ENCODE measurements at regions not wholly inside any gene's neighbourhood (a gene's known extent, or its start where the extent isn't known, plus 50 kb on each side); places are given as distances from the start of the nearest gene placed in this dataset.

- no peak overlapping the region for H3K27ac ChIP-seq (ENCODE audit: low read depth in 2 of 2, low read length in 2 of 2)
Observed at GRCh38 chr11:45354976-45355705, 69.0 kb upstream of the SYT13 start.

GRCh38 chr11:45348729-45349128, 62.6 kb upstream of the SYT13 start:
- H3K27me3 ChIP-seq (ENCODE audit: control insufficient read depth in 2 of 2, insufficient read depth in 2 of 2, low read length in 2 of 2): peaks cover 1 to 4% of the 10 kb centered on the region in 2 donors
- no peak overlapping the region for H3K9ac ChIP-seq (ENCODE audit: low read depth in 1 of 2, low read length in 2 of 2)
- no peak overlapping the region for H3K27ac ChIP-seq (ENCODE audit: low read depth in 2 of 2, low read length in 2 of 2)

More at GRCh38 chr11:45354976-45355705, 69.0 kb upstream of the SYT13 start:
- Histone ChIP-seq H3K4me1 (ENCODE audit: control insufficient read depth in 2 of 2, insufficient read depth in 2 of 2, low read length in 2 of 2) (no peaks in the 10 kb centered on the region), H3K27me3 (ENCODE audit: control insufficient read depth in 2 of 2, insufficient read depth in 2 of 2, low read length in 2 of 2) (peaks cover 0 to 2% of the 10 kb centered on the region in 2 donors), H3K36me3 (ENCODE audit: control insufficient read depth in 2 of 2, insufficient read depth in 2 of 2, low read length in 2 of 2) (no peaks in the 10 kb centered on the region), H3K4me3 (ENCODE audit: low read length in 2 of 2) (peak overlapping the region; percentile 51 to 74), H3K9ac (ENCODE audit: low read depth in 1 of 2, low read length in 2 of 2) (peak overlapping the region in 1 of 2 donors; percentile 52), H3K9me3 (ENCODE audit: control insufficient read depth in 2 of 2, low read length in 2 of 2) (no peaks in the 10 kb centered on the region)

GRCh38 chr11:45347348-45348082, 61.4 kb upstream of the SYT13 start:
- H3K27me3 ChIP-seq (ENCODE audit: control insufficient read depth in 2 of 2, insufficient read depth in 2 of 2, low read length in 2 of 2): peaks cover 4% of the 10 kb centered on the region in 2 donors
- H3K9ac ChIP-seq (ENCODE audit: low read depth in 1 of 2, low read length in 2 of 2): no peak overlapping the region
- no peaks in the 10 kb centered on the region for H3K4me1 ChIP-seq (ENCODE audit: control insufficient read depth in 2 of 2, insufficient read depth in 2 of 2, low read length in 2 of 2)
- no peaks in the 10 kb centered on the region for H3K36me3 ChIP-seq (ENCODE audit: control insufficient read depth in 2 of 2, insufficient read depth in 2 of 2, low read length in 2 of 2)
- H3K9me3 ChIP-seq (ENCODE audit: control insufficient read depth in 2 of 2, low read length in 2 of 2): no peaks in the 10 kb centered on the region
- H3K4me3 ChIP-seq (ENCODE audit: low read length in 2 of 2): no peak overlapping the region
- H3K27ac ChIP-seq (ENCODE audit: low read depth in 2 of 2, low read length in 2 of 2): no peak overlapping the region

More at GRCh38 chr11:45348729-45349128, 62.6 kb upstream of the SYT13 start:
- no peaks in the 10 kb centered on the region for H3K9me3 ChIP-seq (ENCODE audit: control insufficient read depth in 2 of 2, low read length in 2 of 2)
- H3K36me3 ChIP-seq (ENCODE audit: control insufficient read depth in 2 of 2, insufficient read depth in 2 of 2, low read length in 2 of 2): no peaks in the 10 kb centered on the region
- no peaks in the 10 kb centered on the region for H3K4me1 ChIP-seq (ENCODE audit: control insufficient read depth in 2 of 2, insufficient read depth in 2 of 2, low read length in 2 of 2)
- no peak overlapping the region for H3K4me3 ChIP-seq (ENCODE audit: low read length in 2 of 2)

GRCh38 chr11:45345491-45345890, 59.4 kb upstream of the SYT13 start:
- Histone ChIP-seq H3K9ac (ENCODE audit: low read depth in 1 of 2, low read length in 2 of 2) (no peak overlapping the region), H3K36me3 (ENCODE audit: control insufficient read depth in 2 of 2, insufficient read depth in 2 of 2, low read length in 2 of 2) (no peaks in the 10 kb centered on the region), H3K27ac (ENCODE audit: low read depth in 2 of 2, low read length in 2 of 2) (no peak overlapping the region), H3K9me3 (ENCODE audit: control insufficient read depth in 2 of 2, low read length in 2 of 2) (no peaks in the 10 kb centered on the region), H3K4me1 (ENCODE audit: control insufficient read depth in 2 of 2, insufficient read depth in 2 of 2, low read length in 2 of 2) (no peaks in the 10 kb centered on the region), H3K4me3 (ENCODE audit: low read length in 2 of 2) (no peak overlapping the region), H3K27me3 (ENCODE audit: control insufficient read depth in 2 of 2, insufficient read depth in 2 of 2, low read length in 2 of 2) (peaks cover 4% of the 10 kb centered on the region in 2 donors)

GRCh38 chr11:45344028-45344427, 57.9 kb upstream of the SYT13 start:
- Histone ChIP-seq H3K27ac (ENCODE audit: low read depth in 2 of 2, low read length in 2 of 2) (no peak overlapping the region), H3K4me3 (ENCODE audit: low read length in 2 of 2) (no peak overlapping the region), H3K9ac (ENCODE audit: low read depth in 1 of 2, low read length in 2 of 2) (no peak overlapping the region), H3K36me3 (ENCODE audit: control insufficient read depth in 2 of 2, insufficient read depth in 2 of 2, low read length in 2 of 2) (no peaks in the 10 kb centered on the region), H3K4me1 (ENCODE audit: control insufficient read depth in 2 of 2, insufficient read depth in 2 of 2, low read length in 2 of 2) (no peaks in the 10 kb centered on the region), H3K27me3 (ENCODE audit: control insufficient read depth in 2 of 2, insufficient read depth in 2 of 2, low read length in 2 of 2) (peaks cover 4% of the 10 kb centered on the region in 2 donors), H3K9me3 (ENCODE audit: control insufficient read depth in 2 of 2, low read length in 2 of 2) (no peaks in the 10 kb centered on the region)

GRCh38 chr11:45343444-45343843, 57.3 kb upstream of the SYT13 start:
- Histone ChIP-seq H3K4me1 (ENCODE audit: control insufficient read depth in 2 of 2, insufficient read depth in 2 of 2, low read length in 2 of 2) (no peaks in the 10 kb centered on the region), H3K36me3 (ENCODE audit: control insufficient read depth in 2 of 2, insufficient read depth in 2 of 2, low read length in 2 of 2) (no peaks in the 10 kb centered on the region), H3K27ac (ENCODE audit: low read depth in 2 of 2, low read length in 2 of 2) (no peak overlapping the region), H3K9ac (ENCODE audit: low read depth in 1 of 2, low read length in 2 of 2) (no peak overlapping the region), H3K4me3 (ENCODE audit: low read length in 2 of 2) (no peak overlapping the region), H3K27me3 (ENCODE audit: control insufficient read depth in 2 of 2, insufficient read depth in 2 of 2, low read length in 2 of 2) (peaks cover 4% of the 10 kb centered on the region in 2 donors), H3K9me3 (ENCODE audit: control insufficient read depth in 2 of 2, low read length in 2 of 2) (no peaks in the 10 kb centered on the region)

- no peaks in the 10 kb centered on the region for H3K4me1 ChIP-seq (ENCODE audit: control insufficient read depth in 2 of 2, insufficient read depth in 2 of 2, low read length in 2 of 2)
- H3K4me3 ChIP-seq (ENCODE audit: low read length in 2 of 2): no peak overlapping the region
- no peaks in the 10 kb centered on the region for H3K9me3 ChIP-seq (ENCODE audit: control insufficient read depth in 2 of 2, low read length in 2 of 2)
- H3K36me3 ChIP-seq (ENCODE audit: control insufficient read depth in 2 of 2, insufficient read depth in 2 of 2, low read length in 2 of 2): no peaks in the 10 kb centered on the region
- peaks cover 4 to 5% of the 10 kb centered on the region in 2 donors for H3K27me3 ChIP-seq (ENCODE audit: control insufficient read depth in 2 of 2, insufficient read depth in 2 of 2, low read length in 2 of 2)
- no peak overlapping the region for H3K27ac ChIP-seq (ENCODE audit: low read depth in 2 of 2, low read length in 2 of 2)
- no peak overlapping the region for H3K9ac ChIP-seq (ENCODE audit: low read depth in 1 of 2, low read length in 2 of 2)
Observed at GRCh38 chr11:45341372-45341771, 55.2 kb upstream of the SYT13 start.

- Histone ChIP-seq H3K9me3 (ENCODE audit: control insufficient read depth in 2 of 2, low read length in 2 of 2) (no peaks in the 10 kb centered on the region), H3K9ac (ENCODE audit: low read depth in 1 of 2, low read length in 2 of 2) (peak overlapping the region in 1 of 2 donors; percentile 5), H3K27me3 (ENCODE audit: control insufficient read depth in 2 of 2, insufficient read depth in 2 of 2, low read length in 2 of 2) (peaks cover 4% of the 10 kb centered on the region in 2 donors), H3K4me3 (ENCODE audit: low read length in 2 of 2) (peak overlapping the region; percentile 6 to 68), H3K27ac (ENCODE audit: low read depth in 2 of 2, low read length in 2 of 2) (no peak overlapping the region), H3K4me1 (ENCODE audit: control insufficient read depth in 2 of 2, insufficient read depth in 2 of 2, low read length in 2 of 2) (no peaks in the 10 kb centered on the region), H3K36me3 (ENCODE audit: control insufficient read depth in 2 of 2, insufficient read depth in 2 of 2, low read length in 2 of 2) (no peaks in the 10 kb centered on the region)
Observed at GRCh38 chr11:45339729-45340519, 53.8 kb upstream of the SYT13 start.

- H3K9me3 ChIP-seq (ENCODE audit: control insufficient read depth in 2 of 2, low read length in 2 of 2): no peaks in the 10 kb centered on the region
- no peak overlapping the region for H3K4me3 ChIP-seq (ENCODE audit: low read length in 2 of 2)
- H3K27me3 ChIP-seq (ENCODE audit: control insufficient read depth in 2 of 2, insufficient read depth in 2 of 2, low read length in 2 of 2): peaks cover 0 to 4% of the 10 kb centered on the region in 2 donors
- no peak overlapping the region for H3K9ac ChIP-seq (ENCODE audit: low read depth in 1 of 2, low read length in 2 of 2)
- no peaks in the 10 kb centered on the region for H3K36me3 ChIP-seq (ENCODE audit: control insufficient read depth in 2 of 2, insufficient read depth in 2 of 2, low read length in 2 of 2)
- peaks cover 0 to 2% of the 10 kb centered on the region in 2 donors for H3K4me1 ChIP-seq (ENCODE audit: control insufficient read depth in 2 of 2, insufficient read depth in 2 of 2, low read length in 2 of 2)
- H3K27ac ChIP-seq (ENCODE audit: low read depth in 2 of 2, low read length in 2 of 2): no peak overlapping the region
Observed at GRCh38 chr11:45337583-45338360, 51.6 kb upstream of the SYT13 start.
